Nephron progenitor cell (in vitro differentiated cells): ENCODE measurements at regions not wholly inside any gene's neighbourhood (a gene's known extent, or its start where the extent isn't known, plus 50 kb on each side); places are given as distances from the start of the nearest gene placed in this dataset.

ENCODE experiments used
- DNase-seq: peaks from one replicate; pipeline ENCODE4 v3.0.0; 2021
- H3K27ac Mint-ChIP-seq: 2 replicates; pipeline ENCODE4 v1.8.0; 2021; ENCODE audit warnings: mild to moderate bottlenecking, moderate library complexity, mixed read lengths
- H3K27me3 Mint-ChIP-seq: 2 replicates; pipeline ENCODE4 v1.8.0; 2021; ENCODE audit warnings: mild to moderate bottlenecking, low read depth, mixed read lengths; ENCODE audit not compliant: poor library complexity
- H3K36me3 Mint-ChIP-seq: 2 replicates; pipeline ENCODE4 v1.8.0; 2021; ENCODE audit warnings: low read depth, mixed read lengths
- H3K4me1 Mint-ChIP-seq: 2 replicates; pipeline ENCODE4 v1.8.0; 2021; ENCODE audit warnings: mixed read lengths
- H3K4me3 Mint-ChIP-seq: 2 replicates; pipeline ENCODE4 v1.8.0; 2021; ENCODE audit warnings: mild to moderate bottlenecking, moderate library complexity, mixed read lengths
- H3K9me3 Mint-ChIP-seq: 2 replicates; pipeline ENCODE4 v1.8.0; 2021; ENCODE audit warnings: mild to moderate bottlenecking, moderate library complexity, mixed read lengths
- TF ChIP-seq, protein P1 (sequence below): fragments of 200-600 bp; sonication (generic); IDR thresholded peaks from 2 replicates; pipeline ENCODE4 v1.5.0; 2021; ENCODE audit warnings: antibody characterized with exemption

DNA sequence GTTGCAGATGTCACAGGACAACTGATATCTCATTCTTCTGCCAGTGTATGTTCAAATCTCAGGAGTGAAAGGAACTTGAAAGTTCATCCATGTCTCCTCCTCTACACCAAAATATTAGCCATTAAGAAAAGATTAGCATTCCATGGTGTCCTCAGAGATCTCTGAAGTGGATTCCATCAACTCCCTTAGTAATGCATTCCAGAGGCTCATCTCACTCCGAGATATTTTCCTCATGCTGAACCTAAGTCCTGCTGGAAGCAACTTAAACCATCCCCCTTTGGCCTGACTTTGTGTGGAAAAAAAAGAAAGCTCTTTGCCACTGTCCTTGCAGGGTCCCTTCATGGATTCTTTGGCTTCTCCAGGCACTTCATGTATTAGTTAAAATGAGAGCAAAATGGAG, 155.7 kb upstream of the ZNF462 start:
- H3K9me3 Mint-ChIP-seq = peaks cover 16% of the 10 kb centered on the region
- H3K36me3 Mint-ChIP-seq = peaks cover 6% of the 10 kb centered on the region
- DNase-seq = no peak
- no peak overlapping the region for H3K27ac Mint-ChIP-seq
- no peaks in the 10 kb centered on the region for H3K27me3 Mint-ChIP-seq
- no peaks in the 10 kb centered on the region for H3K4me1 Mint-ChIP-seq
- H3K4me3 Mint-ChIP-seq = no peak overlapping the region
- TF ChIP-seq, protein P1, sequence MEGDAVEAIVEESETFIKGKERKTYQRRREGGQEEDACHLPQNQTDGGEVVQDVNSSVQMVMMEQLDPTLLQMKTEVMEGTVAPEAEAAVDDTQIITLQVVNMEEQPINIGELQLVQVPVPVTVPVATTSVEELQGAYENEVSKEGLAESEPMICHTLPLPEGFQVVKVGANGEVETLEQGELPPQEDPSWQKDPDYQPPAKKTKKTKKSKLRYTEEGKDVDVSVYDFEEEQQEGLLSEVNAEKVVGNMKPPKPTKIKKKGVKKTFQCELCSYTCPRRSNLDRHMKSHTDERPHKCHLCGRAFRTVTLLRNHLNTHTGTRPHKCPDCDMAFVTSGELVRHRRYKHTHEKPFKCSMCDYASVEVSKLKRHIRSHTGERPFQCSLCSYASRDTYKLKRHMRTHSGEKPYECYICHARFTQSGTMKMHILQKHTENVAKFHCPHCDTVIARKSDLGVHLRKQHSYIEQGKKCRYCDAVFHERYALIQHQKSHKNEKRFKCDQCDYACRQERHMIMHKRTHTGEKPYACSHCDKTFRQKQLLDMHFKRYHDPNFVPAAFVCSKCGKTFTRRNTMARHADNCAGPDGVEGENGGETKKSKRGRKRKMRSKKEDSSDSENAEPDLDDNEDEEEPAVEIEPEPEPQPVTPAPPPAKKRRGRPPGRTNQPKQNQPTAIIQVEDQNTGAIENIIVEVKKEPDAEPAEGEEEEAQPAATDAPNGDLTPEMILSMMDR = no peak

DNA sequence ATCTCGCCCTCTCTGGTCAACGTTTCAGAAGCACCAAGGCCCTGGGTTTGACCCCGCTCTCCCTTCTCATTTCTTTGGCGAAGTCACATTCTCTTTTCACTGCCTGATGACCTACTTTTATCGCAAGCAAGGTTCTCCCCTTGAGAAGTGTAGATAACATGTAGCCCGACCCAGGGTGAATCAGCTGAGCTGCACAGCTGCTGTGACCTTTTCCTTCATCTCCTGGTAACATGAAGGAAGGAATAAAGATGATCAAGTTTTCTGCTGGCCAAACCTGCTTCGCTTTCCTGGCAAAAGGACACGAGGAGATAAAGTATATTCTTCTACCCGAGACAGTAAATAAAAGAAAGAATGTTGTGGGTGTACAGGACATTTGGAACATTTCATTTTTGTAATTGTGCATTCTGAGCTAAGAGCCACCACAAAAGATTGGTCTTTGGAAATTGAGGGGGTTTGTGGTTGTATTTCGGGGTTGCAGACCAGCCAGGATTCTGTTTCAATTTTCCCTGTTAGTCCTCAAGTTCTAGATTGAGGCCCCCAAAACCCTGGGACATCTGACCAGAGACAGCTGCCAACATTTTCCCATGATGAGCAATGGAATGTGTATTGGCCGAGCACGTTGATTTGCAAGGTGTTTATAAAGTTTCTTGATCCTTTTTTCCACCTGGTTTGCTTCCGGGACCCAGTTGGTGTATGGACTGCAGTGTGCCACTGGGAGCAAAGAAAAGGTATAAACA, 155.1 kb upstream of the ZNF462 start:
- TF ChIP-seq, protein P1 = no peak
- Mint-ChIP-seq H3K36me3 (peaks cover 6% of the 10 kb centered on the region), H3K9me3 (peaks cover 16% of the 10 kb centered on the region), H3K27me3 (no peaks in the 10 kb centered on the region), H3K27ac (no peak overlapping the region), H3K4me3 (no peak overlapping the region), H3K4me1 (no peaks in the 10 kb centered on the region)
- DNase-seq = no peak

DNA sequence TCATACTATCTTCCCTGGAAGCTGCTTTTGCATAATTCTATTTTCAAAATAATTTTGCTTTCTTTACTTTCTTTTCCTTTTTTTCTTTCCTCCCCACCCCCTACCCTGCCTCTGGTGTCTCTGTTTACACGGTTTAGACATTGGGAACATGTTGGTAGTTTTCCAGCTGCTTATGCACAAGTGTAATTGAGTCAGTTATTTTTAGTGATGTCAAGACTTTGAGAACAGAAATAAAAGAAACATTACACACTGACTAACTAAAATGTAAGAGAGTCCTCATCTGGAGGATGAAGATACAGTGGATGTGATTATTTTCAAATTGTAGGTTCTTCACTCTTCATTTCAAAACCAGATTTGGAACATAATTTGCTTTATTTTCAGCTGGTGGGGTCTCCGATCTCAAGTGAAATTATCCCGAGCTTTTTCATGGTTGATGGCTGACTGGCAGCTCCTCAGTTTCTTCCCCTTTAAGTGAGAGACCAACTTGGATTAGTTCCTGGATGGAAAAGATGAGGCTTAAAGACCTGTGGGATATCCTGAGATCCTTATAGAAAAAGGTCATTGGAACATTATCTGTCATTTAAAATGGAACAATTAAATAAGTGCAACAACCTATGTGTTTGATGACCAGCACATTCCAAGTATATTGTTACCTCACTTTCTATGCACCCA, 154.4 kb upstream of the ZNF462 start:
- no peak overlapping the region for H3K4me3 Mint-ChIP-seq
- H3K9me3 Mint-ChIP-seq = peaks cover 16% of the 10 kb centered on the region
- no peak overlapping the region for H3K27ac Mint-ChIP-seq
- DNase-seq = no peak
- no peaks in the 10 kb centered on the region for H3K4me1 Mint-ChIP-seq
- H3K27me3 Mint-ChIP-seq = no peaks in the 10 kb centered on the region
- H3K36me3 Mint-ChIP-seq = peaks cover 6% of the 10 kb centered on the region
- TF ChIP-seq, protein P1 = no peak

DNA sequence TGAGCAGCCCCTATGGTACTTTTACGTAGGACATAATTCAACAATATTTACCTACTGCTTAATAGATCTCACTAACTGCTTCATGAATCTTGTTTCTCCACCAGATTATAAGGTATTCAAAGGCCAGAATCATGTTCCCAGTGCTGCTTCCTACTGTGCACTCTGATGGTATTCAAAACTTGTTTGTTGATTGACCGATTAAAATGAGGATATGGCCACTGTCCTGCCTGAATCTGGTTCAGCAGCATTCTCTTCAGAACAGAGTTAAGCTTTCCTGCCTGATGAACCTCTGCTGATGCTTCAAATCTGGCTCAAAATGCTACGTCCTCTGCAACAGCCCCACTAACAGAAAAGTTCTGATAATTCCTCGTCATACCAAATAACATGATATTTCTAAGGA, 150.7 kb upstream of the ZNF462 start:
- no peaks in the 10 kb centered on the region for H3K4me1 Mint-ChIP-seq
- TF ChIP-seq, protein P1 = no peak
- no peak for DNase-seq
- H3K9me3 Mint-ChIP-seq = no peaks in the 10 kb centered on the region
- H3K27ac Mint-ChIP-seq = no peak overlapping the region
- H3K27me3 Mint-ChIP-seq = no peaks in the 10 kb centered on the region
- no peaks in the 10 kb centered on the region for H3K36me3 Mint-ChIP-seq
- H3K4me3 Mint-ChIP-seq = no peak overlapping the region

DNA sequence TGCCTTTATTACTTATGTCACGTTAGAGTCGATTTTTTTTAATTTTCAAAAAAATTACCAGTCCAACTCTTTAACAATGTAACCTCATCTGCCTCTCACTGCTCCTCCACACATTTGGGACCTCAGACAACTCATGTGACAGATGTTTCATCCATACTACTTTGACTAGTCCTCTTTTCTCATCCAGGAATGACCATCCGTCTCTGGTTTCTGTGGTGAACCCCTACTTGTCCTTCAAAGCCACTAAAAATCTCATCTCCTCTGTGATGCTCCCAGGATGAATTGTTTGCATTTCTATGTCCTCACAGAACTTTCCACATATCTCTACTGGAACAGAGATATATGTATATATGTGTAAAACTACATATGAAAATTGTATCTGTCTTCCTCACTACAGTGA, 149.8 kb upstream of the ZNF462 start:
- no peaks in the 10 kb centered on the region for H3K9me3 Mint-ChIP-seq
- H3K27ac Mint-ChIP-seq = no peak overlapping the region
- H3K4me3 Mint-ChIP-seq = no peak overlapping the region
- no peaks in the 10 kb centered on the region for H3K36me3 Mint-ChIP-seq
- DNase-seq = no peak
- no peaks in the 10 kb centered on the region for H3K4me1 Mint-ChIP-seq
- no peaks in the 10 kb centered on the region for H3K27me3 Mint-ChIP-seq
- TF ChIP-seq, protein P1 = no peak

DNA sequence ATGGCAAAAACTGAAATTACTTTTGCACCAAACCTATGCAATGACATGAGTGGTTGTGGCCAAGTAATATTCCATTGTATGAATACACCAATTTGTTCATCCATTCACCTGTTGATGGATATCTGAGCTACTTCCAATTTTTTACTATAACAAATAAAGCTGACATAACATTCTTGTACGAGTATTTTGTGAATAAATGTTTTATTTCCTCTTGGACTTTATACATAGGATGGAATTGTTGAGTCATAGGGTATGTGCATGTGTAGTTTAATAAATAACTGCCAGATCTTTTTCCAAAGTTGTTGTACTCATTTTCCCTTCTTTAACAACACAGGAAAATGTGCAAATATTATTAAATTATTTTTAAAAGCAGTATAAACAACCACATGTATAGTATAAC, 146.1 kb upstream of the ZNF462 start:
- H3K27ac Mint-ChIP-seq = no peak overlapping the region
- H3K4me3 Mint-ChIP-seq = no peak overlapping the region
- no peaks in the 10 kb centered on the region for H3K36me3 Mint-ChIP-seq
- H3K9me3 Mint-ChIP-seq = no peaks in the 10 kb centered on the region
- TF ChIP-seq, protein P1 = no peak
- no peaks in the 10 kb centered on the region for H3K27me3 Mint-ChIP-seq
- DNase-seq = no peak
- peaks cover 5% of the 10 kb centered on the region for H3K4me1 Mint-ChIP-seq
